ENCODE measurements at regions not wholly inside any gene's neighbourhood (a gene's known extent, or its start where the extent isn't known, plus 50 kb on each side); places are given as distances from the start of the nearest gene placed in this dataset.
"Not testable (repeated sequence)": the region's sequence is repeated elsewhere in the genome, so short reads cannot be mapped to it uniquely, and the experiment has no call there.

GRCh38 chr9:64772751-64773331 is 512.2 kb downstream of the FOXD4L5 start:
- TF ChIP-seq POLR2A (IDR thresholded peaks at IDR 0.05; ENCODE audit: low read depth, low read length); SIN3A (IDR thresholded peaks at IDR 0.05; ENCODE audit: low read depth, low read length); ATF2 (IDR thresholded peaks at IDR 0.05; ENCODE audit: low read length); CTCF (IDR thresholded peaks at IDR 0.05 in 2 of 3, conservative IDR thresholded peaks at IDR 0.05 in 1 of 3; ENCODE audit: control insufficient read depth in 2 of 3, extremely low read depth in 1 of 3, insufficient read depth in 1 of 3, low read depth in 3 of 3, low read length in 3 of 3); SREBF1 (IDR thresholded peaks at IDR 0.05; ENCODE audit: low read length); EZH2 (IDR thresholded peaks at IDR 0.05; ENCODE audit: borderline replicate concordance, control insufficient read depth, low read depth, low read length); BCL3 (IDR thresholded peaks at IDR 0.05; ENCODE audit: borderline replicate concordance, insufficient read depth, low read depth, low read length, poor library complexity, severe bottlenecking); POLR2AphosphoS5 (IDR thresholded peaks at IDR 0.05; ENCODE audit: low read length): not testable (repeated sequence)

Measured in GM12878 (cell line).